Lower lobe of right lung (tissue), 2 donors: ENCODE measurements at regions not wholly inside any gene's neighbourhood (a gene's known extent, or its start where the extent isn't known, plus 50 kb on each side); places are given as distances from the start of the nearest gene placed in this dataset.

Experiments used
- ATAC-seq, 2 donors: fragments of 200-7000 bp; cut with Tn5 transposase; one replicate each; pipeline ENCODE4 v1.9.1; 2020 to 2022; ENCODE audit warnings: mild to moderate bottlenecking in 2 of 2, moderate library complexity in 2 of 2
- DNase-seq: peaks from one replicate; pipeline ENCODE4 v3.0.0-alpha.2; 2020
- H3K27ac ChIP-seq: fragments of 200-600 bp; one replicate; pipeline ENCODE4 v1.8.0; 2022
- H3K27me3 ChIP-seq: fragments of 200-600 bp; one replicate; pipeline ENCODE4 v1.8.0; 2022; ENCODE audit warnings: low read depth
- H3K36me3 ChIP-seq: fragments of 200-600 bp; one replicate; pipeline ENCODE4 v1.8.0; 2022; ENCODE audit warnings: mild to moderate bottlenecking
- H3K4me1 ChIP-seq: fragments of 200-600 bp; one replicate; pipeline ENCODE4 v1.8.0; 2022
- H3K4me3 ChIP-seq: fragments of 200-600 bp; one replicate; pipeline ENCODE4 v1.8.0; 2022; ENCODE audit warnings: mild to moderate bottlenecking
- H3K9me3 ChIP-seq: fragments of 200-600 bp; one replicate; pipeline ENCODE4 v1.8.0; 2022
- intact Hi-C: fragments of 100-400 bp; cut with DNase I; formaldehyde crosslinking; loops from one replicate; pipeline ENCODE4 v1.11.0; 2022
- TF ChIP-seq, protein P1 (sequence below): fragments of 200-600 bp; IDR thresholded peaks from one replicate; pipeline ENCODE4 v1.8.0; 2022; ENCODE audit warnings: antibody characterized with exemption, mild to moderate bottlenecking
- donor health status: DM: no; HTN: yes; CAD: no; lungs with severe emphysema.

GRCh38 chr6:106749609-106750008 is 120.2 kb downstream of the QRSL1 start:
- TF ChIP-seq, protein P1, sequence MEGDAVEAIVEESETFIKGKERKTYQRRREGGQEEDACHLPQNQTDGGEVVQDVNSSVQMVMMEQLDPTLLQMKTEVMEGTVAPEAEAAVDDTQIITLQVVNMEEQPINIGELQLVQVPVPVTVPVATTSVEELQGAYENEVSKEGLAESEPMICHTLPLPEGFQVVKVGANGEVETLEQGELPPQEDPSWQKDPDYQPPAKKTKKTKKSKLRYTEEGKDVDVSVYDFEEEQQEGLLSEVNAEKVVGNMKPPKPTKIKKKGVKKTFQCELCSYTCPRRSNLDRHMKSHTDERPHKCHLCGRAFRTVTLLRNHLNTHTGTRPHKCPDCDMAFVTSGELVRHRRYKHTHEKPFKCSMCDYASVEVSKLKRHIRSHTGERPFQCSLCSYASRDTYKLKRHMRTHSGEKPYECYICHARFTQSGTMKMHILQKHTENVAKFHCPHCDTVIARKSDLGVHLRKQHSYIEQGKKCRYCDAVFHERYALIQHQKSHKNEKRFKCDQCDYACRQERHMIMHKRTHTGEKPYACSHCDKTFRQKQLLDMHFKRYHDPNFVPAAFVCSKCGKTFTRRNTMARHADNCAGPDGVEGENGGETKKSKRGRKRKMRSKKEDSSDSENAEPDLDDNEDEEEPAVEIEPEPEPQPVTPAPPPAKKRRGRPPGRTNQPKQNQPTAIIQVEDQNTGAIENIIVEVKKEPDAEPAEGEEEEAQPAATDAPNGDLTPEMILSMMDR: no peak
- no peaks in the 10 kb centered on the region for H3K27me3 ChIP-seq
- no peak overlapping the region for H3K27ac ChIP-seq

GRCh38 chr6:106748547-106749207 is 119.3 kb downstream of the QRSL1 start:
- no peak overlapping the region for H3K27ac ChIP-seq

More at GRCh38 chr6:106749609-106750008, 120.2 kb downstream of the QRSL1 start:
- ATAC-seq (no peak), DNase-seq (no peak)
- H3K4me3 ChIP-seq: no peak overlapping the region
- intact Hi-C loops: no loop called here
- no peaks in the 10 kb centered on the region for H3K4me1 ChIP-seq
- H3K36me3 ChIP-seq: no peaks in the 10 kb centered on the region
- H3K9me3 ChIP-seq: no peaks in the 10 kb centered on the region

DNA sequence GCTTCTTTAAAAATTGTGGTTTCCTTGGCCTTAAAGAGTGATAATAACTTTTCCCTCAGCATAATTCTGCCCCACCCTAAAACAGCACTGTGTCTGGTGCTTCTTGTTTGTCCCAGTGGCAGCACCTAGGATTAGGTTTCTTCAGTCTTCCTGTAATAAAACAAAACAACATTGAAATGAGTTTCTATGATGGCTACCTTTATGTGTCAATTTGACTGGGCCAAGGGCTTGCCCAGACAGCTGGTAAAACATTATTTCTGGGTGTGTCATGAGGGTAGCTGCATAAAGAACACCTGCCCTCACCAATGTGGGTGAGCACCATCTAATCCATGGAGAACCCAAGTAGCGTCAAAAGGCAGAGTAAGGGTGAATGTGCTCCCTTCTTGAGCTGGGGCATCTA is 117.8 kb downstream of the QRSL1 start:
- Histone ChIP-seq H3K27me3 (no peaks in the 10 kb centered on the region), H3K9me3 (no peaks in the 10 kb centered on the region), H3K27ac (no peak overlapping the region), H3K4me3 (no peak overlapping the region), H3K36me3 (no peaks in the 10 kb centered on the region), H3K4me1 (no peaks in the 10 kb centered on the region)
- DNase-seq (no peak), ATAC-seq (no peak)
- intact Hi-C loops: no loop called here
- TF ChIP-seq, protein P1: no peak

More at GRCh38 chr6:106748547-106749207, 119.3 kb downstream of the QRSL1 start:
- Histone ChIP-seq H3K4me3 (no peak overlapping the region), H3K36me3 (no peaks in the 10 kb centered on the region), H3K9me3 (no peaks in the 10 kb centered on the region), H3K27me3 (no peaks in the 10 kb centered on the region), H3K4me1 (no peaks in the 10 kb centered on the region)
- intact Hi-C loops: no loop called here
- TF ChIP-seq, protein P1: no peak
- DNase-seq (no peak), ATAC-seq (no peak)

DNA sequence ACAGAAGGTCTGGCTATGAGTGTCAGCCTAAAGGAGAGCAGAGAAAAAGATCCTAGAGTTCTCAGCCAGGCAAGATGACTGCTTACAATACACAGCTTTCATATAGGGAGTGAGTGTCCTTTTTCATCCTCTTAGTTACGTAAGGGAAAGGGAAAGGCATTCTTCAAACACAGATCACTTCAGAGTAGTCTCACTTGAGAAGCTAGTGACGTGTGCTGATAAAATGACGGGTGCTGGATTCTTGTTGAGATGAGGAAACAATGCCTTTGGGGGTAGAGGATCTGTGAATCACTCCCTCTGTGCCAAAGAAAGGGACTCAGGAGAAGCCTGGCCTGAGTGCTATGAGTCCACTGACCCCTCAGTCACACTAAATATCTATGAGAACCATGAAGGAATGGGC is 117.3 kb downstream of the QRSL1 start:
- no peak for DNase-seq
- Histone ChIP-seq H3K27me3 (no peaks in the 10 kb centered on the region), H3K9me3 (no peaks in the 10 kb centered on the region), H3K27ac (peak overlapping the region; percentile 34), H3K4me1 (no peaks in the 10 kb centered on the region), H3K36me3 (no peaks in the 10 kb centered on the region), H3K4me3 (no peak overlapping the region)
- intact Hi-C loops: no loop called here
- peak; percentile 80 to 93 for ATAC-seq
- TF ChIP-seq, protein P1: no peak

DNA sequence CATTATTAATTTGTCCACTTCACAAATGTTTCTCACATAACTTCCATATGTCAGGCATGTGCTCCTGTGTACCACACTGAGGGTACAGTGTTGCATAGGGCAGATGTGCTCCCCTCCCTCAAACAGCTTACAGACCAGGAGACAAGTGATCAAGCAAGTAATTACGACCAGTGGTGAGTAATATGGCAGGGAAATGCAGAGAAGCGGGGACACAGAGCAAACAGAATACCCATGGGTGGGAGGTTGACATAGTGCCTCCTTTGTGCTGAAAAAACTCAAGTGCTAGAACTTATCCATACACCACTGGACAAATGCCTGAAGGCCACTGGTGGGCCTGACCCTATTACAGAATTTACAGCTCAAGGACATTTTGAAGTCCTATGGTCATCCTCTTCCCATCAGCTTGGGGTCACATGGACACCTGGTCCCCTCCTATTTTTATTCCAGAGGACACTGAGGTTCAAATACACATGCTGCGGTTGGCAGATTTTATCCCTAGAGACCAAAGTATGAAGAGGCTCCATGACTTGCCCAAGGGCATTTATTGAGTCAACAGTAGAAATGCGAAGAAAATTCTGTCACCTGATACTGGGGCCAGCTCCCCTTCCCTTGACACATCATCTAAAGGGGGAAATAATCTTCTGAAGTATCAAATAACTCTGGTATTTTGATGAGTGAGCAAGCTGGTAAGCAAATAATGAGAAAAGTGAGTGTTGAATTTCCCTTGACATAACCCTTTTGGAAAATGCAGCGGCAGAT is 116.6 kb downstream of the QRSL1 start:
- TF ChIP-seq, protein P1: no peak
- H3K27ac ChIP-seq: peak overlapping the region; percentile 34
- H3K4me1 ChIP-seq: no peaks in the 10 kb centered on the region

More for the DNA sequence above, 116.6 kb downstream of the QRSL1 start:
- DNase-seq: no peak
- Histone ChIP-seq H3K27me3 (no peaks in the 10 kb centered on the region), H3K36me3 (no peaks in the 10 kb centered on the region), H3K4me3 (no peak overlapping the region), H3K9me3 (no peaks in the 10 kb centered on the region)
- intact Hi-C loops: no loop called here
- ATAC-seq: peak; percentile 50 to 76
